ENCODE measurements at regions not wholly inside any gene's neighbourhood (a gene's known extent, or its start where the extent isn't known, plus 50 kb on each side); places are given as distances from the start of the nearest gene placed in this dataset.
"Not testable (repeated sequence)": the region's sequence is repeated elsewhere in the genome, so short reads cannot be mapped to it uniquely, and the experiment has no call there.

GRCh38 chr2:147456779-147457178, 388.1 kb upstream of the ACVR2A start:
- no peak for DNase-seq

- no peak for DNase-seq
Observed at GRCh38 chr2:147451902-147452515, 392.8 kb upstream of the ACVR2A start.

- no peak for DNase-seq
Observed at GRCh38 chr2:147450661-147451510, 393.9 kb upstream of the ACVR2A start.

GRCh38 chr2:147449323-147449991, 395.4 kb upstream of the ACVR2A start:
- DNase-seq: peak; percentile 11

GRCh38 chr2:147442816-147443215, 402.0 kb upstream of the ACVR2A start:
- DNase-seq: no peak

GRCh38 chr2:147441182-147441581, 403.6 kb upstream of the ACVR2A start:
- no peak for DNase-seq

- no peak for DNase-seq
Observed at GRCh38 chr2:147440734-147441133, 404.1 kb upstream of the ACVR2A start.

- no peak for DNase-seq
Observed at GRCh38 chr2:147439986-147440385, 404.8 kb upstream of the ACVR2A start.

- DNase-seq: no peak
Observed at GRCh38 chr2:147438882-147439281, 405.9 kb upstream of the ACVR2A start.

GRCh38 chr2:147433822-147434221, 411.0 kb upstream of the ACVR2A start:
- DNase-seq: no peak

GRCh38 chr2:147430408-147430807, 414.4 kb upstream of the ACVR2A start:
- no peak for DNase-seq

GRCh38 chr2:147428120-147428747, 416.6 kb upstream of the ACVR2A start:
- no peak for DNase-seq

- no peak for DNase-seq
Observed at GRCh38 chr2:147425437-147426029, 419.3 kb upstream of the ACVR2A start.

GRCh38 chr2:147424766-147425165, 420.1 kb upstream of the ACVR2A start:
- no peak for DNase-seq

GRCh38 chr2:147420947-147421675, 423.7 kb upstream of the ACVR2A start:
- DNase-seq: no peak

- DNase-seq: no peak
Observed at GRCh38 chr2:147420517-147420916, 424.3 kb upstream of the ACVR2A start.

- no peak for DNase-seq
Observed at GRCh38 chr2:147416099-147416498, 428.7 kb upstream of the ACVR2A start.

GRCh38 chr2:147414656-147415055, 430.2 kb upstream of the ACVR2A start:
- not testable (repeated sequence) for DNase-seq

- no peak for DNase-seq
Observed at GRCh38 chr2:147408357-147408756, 436.5 kb upstream of the ACVR2A start.

GRCh38 chr2:147405651-147406050, 439.2 kb upstream of the ACVR2A start:
- DNase-seq: no peak

GRCh38 chr2:147398996-147399395, 445.8 kb upstream of the ACVR2A start:
- DNase-seq: no peak

- no peak for DNase-seq
Observed at GRCh38 chr2:147398301-147398700, 446.5 kb upstream of the ACVR2A start.
